ENCODE measurements at regions not wholly inside any gene's neighbourhood (a gene's known extent, or its start where the extent isn't known, plus 50 kb on each side); places are given as distances from the start of the nearest gene placed in this dataset.
"Not testable (repeated sequence)": the region's sequence is repeated elsewhere in the genome, so short reads cannot be mapped to it uniquely, and the experiment has no call there.

GRCh38 chr5:167832609-167833008 is 458.8 kb upstream of the WWC1 start:
- no peak for DNase-seq (ENCODE audit: low read depth in 4 of 4, low spot score in 3 of 4)

GRCh38 chr5:167833456-167833855 is 458.0 kb upstream of the WWC1 start:
- no peak for DNase-seq (ENCODE audit: low read depth in 4 of 4, low spot score in 3 of 4)

- DNase-seq (ENCODE audit: low read depth in 4 of 4, low spot score in 3 of 4) = no peak
These were observed 456.3 kb upstream of the WWC1 start for GRCh38 chr5:167835146-167835545.

- no peak for DNase-seq (ENCODE audit: low read depth in 4 of 4, low spot score in 3 of 4)
These were observed 454.3 kb upstream of the WWC1 start for GRCh38 chr5:167837127-167837526.

GRCh38 chr5:167839065-167839464 is 452.4 kb upstream of the WWC1 start:
- DNase-seq (ENCODE audit: low read depth in 4 of 4, low spot score in 3 of 4) = no peak

GRCh38 chr5:167840527-167841130 is 450.8 kb upstream of the WWC1 start:
- no peak for DNase-seq (ENCODE audit: low read depth in 4 of 4, low spot score in 3 of 4)

GRCh38 chr5:167843881-167844572 is 447.4 kb upstream of the WWC1 start:
- no peak for DNase-seq (ENCODE audit: low read depth in 4 of 4, low spot score in 3 of 4)

GRCh38 chr5:167845952-167846351 is 445.5 kb upstream of the WWC1 start:
- DNase-seq (ENCODE audit: low read depth in 4 of 4, low spot score in 3 of 4) = no peak

GRCh38 chr5:167849874-167850273 is 441.6 kb upstream of the WWC1 start:
- no peak for DNase-seq (ENCODE audit: low read depth in 4 of 4, low spot score in 3 of 4)

- no peak for DNase-seq (ENCODE audit: low read depth in 4 of 4, low spot score in 3 of 4)
These were observed 440.5 kb upstream of the WWC1 start for GRCh38 chr5:167850911-167851310.

- DNase-seq (ENCODE audit: low read depth in 4 of 4, low spot score in 3 of 4) = no peak
These were observed 440.0 kb upstream of the WWC1 start for GRCh38 chr5:167851416-167851815.

- DNase-seq (ENCODE audit: low read depth in 4 of 4, low spot score in 3 of 4) = no peak
These were observed 438.9 kb upstream of the WWC1 start for GRCh38 chr5:167852515-167852914.

GRCh38 chr5:167853421-167853820 is 438.0 kb upstream of the WWC1 start:
- no peak for DNase-seq (ENCODE audit: low read depth in 4 of 4, low spot score in 3 of 4)

GRCh38 chr5:167855818-167856217 is 435.6 kb upstream of the WWC1 start:
- no peak for DNase-seq (ENCODE audit: low read depth in 4 of 4, low spot score in 3 of 4)

GRCh38 chr5:167857321-167857720 is 434.1 kb upstream of the WWC1 start:
- DNase-seq (ENCODE audit: low read depth in 4 of 4, low spot score in 3 of 4) = no peak

- not testable (repeated sequence) for DNase-seq (ENCODE audit: low read depth in 4 of 4, low spot score in 3 of 4)
These were observed 433.1 kb upstream of the WWC1 start for GRCh38 chr5:167858186-167858855.

- peak in 2 of 4 donors; percentile 13 to 30 for DNase-seq (ENCODE audit: low read depth in 4 of 4, low spot score in 3 of 4)
These were observed 430.1 kb upstream of the WWC1 start for GRCh38 chr5:167861129-167861927.

- DNase-seq (ENCODE audit: low read depth in 4 of 4, low spot score in 3 of 4) = no peak
These were observed 429.5 kb upstream of the WWC1 start for GRCh38 chr5:167861928-167862426.

GRCh38 chr5:167863883-167864282 is 427.6 kb upstream of the WWC1 start:
- DNase-seq (ENCODE audit: low read depth in 4 of 4, low spot score in 3 of 4) = no peak

- no peak for DNase-seq (ENCODE audit: low read depth in 4 of 4, low spot score in 3 of 4)
These were observed 426.6 kb upstream of the WWC1 start for GRCh38 chr5:167864801-167865200.

- no peak for DNase-seq (ENCODE audit: low read depth in 4 of 4, low spot score in 3 of 4)
These were observed 424.6 kb upstream of the WWC1 start for GRCh38 chr5:167866797-167867196.
